Fibroblast of pulmonary artery (primary cell): ENCODE measurements at regions not wholly inside any gene's neighbourhood (a gene's known extent, or its start where the extent isn't known, plus 50 kb on each side); places are given as distances from the start of the nearest gene placed in this dataset.

Experiments used
- DNase-seq: peaks from one replicate; pipeline ENCODE4 v3.0.0-alpha.2; 2010; ENCODE audit warnings: low read depth
- H3K4me3 ChIP-seq: replicated peaks from 2 replicates; pipeline ENCODE4 v1.5.1; 2011; ENCODE audit warnings: low read depth, mild to moderate bottlenecking, control low read depth, low read length, moderate library complexity
- TF ChIP-seq, protein P1 (sequence below): IDR thresholded peaks from 2 replicates; pipeline ENCODE4 v1.5.1; 2011; ENCODE audit warnings: mild to moderate bottlenecking, control low read depth, low read length, inconsistent platforms; ENCODE audit errors: missing control alignments

DNA sequence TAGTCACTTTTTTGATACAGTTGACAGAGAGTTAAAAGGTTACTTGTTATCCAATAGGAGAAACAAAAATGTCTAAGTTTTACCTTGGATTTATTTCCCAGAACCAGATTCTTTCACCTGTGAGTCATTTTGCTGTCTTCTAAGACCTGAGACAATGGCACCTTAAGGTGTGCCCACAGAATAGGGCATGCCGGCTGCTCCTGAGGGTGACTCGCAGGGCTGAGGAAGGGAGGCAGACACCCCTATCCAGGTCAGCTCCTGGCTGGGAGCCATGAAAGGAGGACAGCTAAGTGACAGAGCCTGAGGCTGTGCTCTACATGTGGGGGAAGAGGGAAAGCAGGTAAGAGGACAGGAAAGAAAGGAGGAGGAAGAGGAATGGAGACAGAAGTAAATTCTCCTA is 67.8 kb downstream of the RASSF10 start:
- no peak overlapping the region for H3K4me3 ChIP-seq
- no peak for DNase-seq
- TF ChIP-seq, protein P1, sequence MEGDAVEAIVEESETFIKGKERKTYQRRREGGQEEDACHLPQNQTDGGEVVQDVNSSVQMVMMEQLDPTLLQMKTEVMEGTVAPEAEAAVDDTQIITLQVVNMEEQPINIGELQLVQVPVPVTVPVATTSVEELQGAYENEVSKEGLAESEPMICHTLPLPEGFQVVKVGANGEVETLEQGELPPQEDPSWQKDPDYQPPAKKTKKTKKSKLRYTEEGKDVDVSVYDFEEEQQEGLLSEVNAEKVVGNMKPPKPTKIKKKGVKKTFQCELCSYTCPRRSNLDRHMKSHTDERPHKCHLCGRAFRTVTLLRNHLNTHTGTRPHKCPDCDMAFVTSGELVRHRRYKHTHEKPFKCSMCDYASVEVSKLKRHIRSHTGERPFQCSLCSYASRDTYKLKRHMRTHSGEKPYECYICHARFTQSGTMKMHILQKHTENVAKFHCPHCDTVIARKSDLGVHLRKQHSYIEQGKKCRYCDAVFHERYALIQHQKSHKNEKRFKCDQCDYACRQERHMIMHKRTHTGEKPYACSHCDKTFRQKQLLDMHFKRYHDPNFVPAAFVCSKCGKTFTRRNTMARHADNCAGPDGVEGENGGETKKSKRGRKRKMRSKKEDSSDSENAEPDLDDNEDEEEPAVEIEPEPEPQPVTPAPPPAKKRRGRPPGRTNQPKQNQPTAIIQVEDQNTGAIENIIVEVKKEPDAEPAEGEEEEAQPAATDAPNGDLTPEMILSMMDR = no peak

- DNase-seq = no peak
- H3K4me3 ChIP-seq = no peak overlapping the region
- TF ChIP-seq, protein P1 = no peak
Observed at GRCh38 chr11:13080861-13081260, 71.7 kb downstream of the RASSF10 start.

DNA sequence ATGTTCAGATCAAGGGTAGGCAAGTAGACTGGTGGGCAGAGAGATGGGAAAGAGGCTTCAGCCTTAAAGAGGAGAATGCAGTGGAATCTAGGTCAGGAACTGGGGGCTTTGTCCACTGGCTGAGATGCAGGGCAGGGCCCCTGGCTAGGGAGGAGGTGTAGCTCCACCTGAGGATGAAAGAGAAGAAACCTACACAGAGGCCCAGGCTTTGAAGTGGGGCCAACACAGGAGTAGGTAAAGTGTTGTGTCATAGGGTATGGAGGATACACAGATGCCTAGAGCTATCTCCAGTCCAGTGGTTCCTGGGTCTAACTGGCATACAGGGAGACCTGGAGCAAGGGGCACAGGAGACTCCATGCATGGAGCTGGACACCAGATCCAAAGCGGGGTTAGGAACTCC is 73.5 kb downstream of the RASSF10 start:
- H3K4me3 ChIP-seq = no peak overlapping the region
- TF ChIP-seq, protein P1 = no peak
- DNase-seq = no peak

- DNase-seq = no peak
- TF ChIP-seq, protein P1 = no peak
- H3K4me3 ChIP-seq = no peak overlapping the region
Observed at GRCh38 chr11:13090228-13090708, 81.2 kb downstream of the RASSF10 start.

DNA sequence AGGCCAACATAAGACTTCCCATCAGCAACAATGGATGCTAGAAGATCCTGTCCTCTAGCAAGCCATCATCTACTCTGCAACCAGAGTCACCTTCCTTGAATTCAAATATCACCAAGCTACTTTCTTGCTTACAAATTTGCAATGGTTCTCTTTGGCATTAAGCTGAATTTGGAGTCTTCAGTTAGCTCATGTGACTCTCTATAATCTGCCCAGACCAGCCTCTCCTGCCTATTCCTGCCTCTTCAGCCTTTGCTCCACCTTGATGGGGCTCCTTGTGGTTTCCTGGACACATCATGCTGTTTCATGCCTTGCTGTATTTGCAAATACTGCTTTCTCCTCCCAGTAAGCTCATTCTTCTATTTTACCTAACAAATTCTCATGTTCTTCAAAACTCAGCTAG is 82.3 kb downstream of the RASSF10 start:
- no peak for DNase-seq
- H3K4me3 ChIP-seq = no peak overlapping the region
- TF ChIP-seq, protein P1 = no peak

- TF ChIP-seq, protein P1 = no peak
- H3K4me3 ChIP-seq = no peak overlapping the region
- DNase-seq = no peak
Observed at GRCh38 chr11:13091804-13092203, 82.7 kb downstream of the RASSF10 start.

GRCh38 chr11:13094930-13095687 is 86.0 kb downstream of the RASSF10 start:
- no peak for DNase-seq
- no peak overlapping the region for H3K4me3 ChIP-seq
- TF ChIP-seq, protein P1 = no peak
